ENCODE measurements at regions not wholly inside any gene's neighbourhood (a gene's known extent, or its start where the extent isn't known, plus 50 kb on each side); places are given as distances from the start of the nearest gene placed in this dataset.

- H3K27me3 ChIP-seq, result no peaks in the 10 kb centered on the region
- H3K4me1 ChIP-seq, result no peaks in the 10 kb centered on the region
- intact Hi-C loops (cut with DNase I), result no loop called here
- no peak for TF ChIP-seq CTCF (IDR thresholded peaks at IDR 0.05)
- H3K4me3 ChIP-seq, result no peak overlapping the region
- no peaks in the 10 kb centered on the region for H3K36me3 ChIP-seq
- DNase-seq (ENCODE audit: low spot score in 2 of 2), result no peak
- no peak overlapping the region for H3K27ac ChIP-seq
- no peaks in the 10 kb centered on the region for H3K9me3 ChIP-seq
Measured at GRCh38 chr3:56864090-56864489, 62.3 kb upstream of the ARHGEF3 start.

DNA sequence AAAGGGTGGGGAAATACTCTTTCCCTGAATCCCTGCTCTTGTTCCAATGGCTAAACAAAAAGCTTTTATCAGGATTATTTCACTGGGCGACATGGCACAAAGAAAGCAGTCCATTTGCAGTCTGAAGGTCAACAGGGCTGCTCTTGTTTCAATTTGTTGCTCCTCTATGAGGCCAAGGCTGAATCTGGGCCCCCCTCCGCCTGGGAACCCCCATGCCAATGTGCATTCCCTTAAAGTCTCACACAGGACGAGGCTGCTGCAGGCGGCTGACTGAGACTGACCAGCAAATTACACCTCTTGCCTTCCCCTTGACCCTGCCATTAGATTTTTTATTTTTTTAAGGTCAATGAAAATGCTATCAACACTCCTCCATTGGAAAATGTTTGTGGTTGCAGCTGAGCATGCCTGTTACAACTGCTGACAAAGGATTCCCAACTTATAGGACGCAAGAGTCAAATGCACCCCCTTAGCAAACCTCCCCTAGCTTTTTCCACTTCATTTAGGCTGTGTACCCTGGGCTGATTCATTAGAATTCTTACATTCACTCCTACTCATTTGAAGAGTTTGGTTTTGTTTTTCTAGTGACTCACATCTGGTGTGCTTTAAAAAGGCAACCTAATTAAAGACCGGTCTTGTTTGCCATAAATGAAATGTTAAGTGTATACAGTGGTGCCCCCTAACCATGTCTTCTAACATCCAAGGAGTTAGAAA is 60.8 kb upstream of the ARHGEF3 start:
- no peaks in the 10 kb centered on the region for H3K9me3 ChIP-seq
- no peak overlapping the region for H3K27ac ChIP-seq
- no peak for DNase-seq (ENCODE audit: low spot score in 2 of 2)
- no peaks in the 10 kb centered on the region for H3K36me3 ChIP-seq
- no peaks in the 10 kb centered on the region for H3K27me3 ChIP-seq
- H3K4me1 ChIP-seq, result no peaks in the 10 kb centered on the region
- no peak for TF ChIP-seq CTCF (IDR thresholded peaks at IDR 0.05)
- intact Hi-C loops (cut with DNase I), result no loop called here
- H3K4me3 ChIP-seq, result no peak overlapping the region

DNA sequence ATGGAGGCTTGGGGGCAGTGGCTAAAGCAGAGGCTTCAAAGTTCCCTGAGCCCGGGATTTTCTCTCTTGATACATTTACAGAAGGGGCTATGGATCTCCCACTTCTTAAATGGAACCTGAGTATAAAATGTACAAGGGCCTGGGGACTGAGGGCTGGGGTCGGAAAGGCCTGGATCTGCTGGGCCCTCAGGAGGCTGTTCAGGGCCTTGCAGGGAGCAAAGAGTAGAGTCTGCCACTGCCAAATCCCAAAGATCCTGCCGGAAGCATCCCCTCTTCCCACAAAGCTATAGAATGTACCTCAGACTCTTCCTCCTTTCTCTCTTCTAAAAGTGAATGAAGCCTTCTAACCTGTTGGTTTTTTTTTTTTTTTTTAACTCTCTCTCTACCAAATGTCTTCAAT is 59.8 kb upstream of the ARHGEF3 start:
- H3K4me3 ChIP-seq, result no peak overlapping the region
- no peak overlapping the region for H3K27ac ChIP-seq
- no peak for TF ChIP-seq CTCF (IDR thresholded peaks at IDR 0.05)
- H3K4me1 ChIP-seq, result no peaks in the 10 kb centered on the region
- H3K9me3 ChIP-seq, result no peaks in the 10 kb centered on the region
- intact Hi-C loops (cut with DNase I), result no loop called here
- no peaks in the 10 kb centered on the region for H3K27me3 ChIP-seq
- H3K36me3 ChIP-seq, result no peaks in the 10 kb centered on the region
- DNase-seq (ENCODE audit: low spot score in 2 of 2), result no peak

GRCh38 chr3:56860939-56861338 is 59.2 kb upstream of the ARHGEF3 start:
- no peak for DNase-seq (ENCODE audit: low spot score in 2 of 2)
- Histone ChIP-seq H3K9me3 (no peaks in the 10 kb centered on the region), H3K4me3 (no peak overlapping the region), H3K27ac (no peak overlapping the region), H3K4me1 (peaks cover 0 to 4% of the 10 kb centered on the region in 2 donors), H3K36me3 (no peaks in the 10 kb centered on the region), H3K27me3 (no peaks in the 10 kb centered on the region)
- intact Hi-C loops (cut with DNase I), result no loop called here
- no peak for TF ChIP-seq CTCF (IDR thresholded peaks at IDR 0.05)

DNA sequence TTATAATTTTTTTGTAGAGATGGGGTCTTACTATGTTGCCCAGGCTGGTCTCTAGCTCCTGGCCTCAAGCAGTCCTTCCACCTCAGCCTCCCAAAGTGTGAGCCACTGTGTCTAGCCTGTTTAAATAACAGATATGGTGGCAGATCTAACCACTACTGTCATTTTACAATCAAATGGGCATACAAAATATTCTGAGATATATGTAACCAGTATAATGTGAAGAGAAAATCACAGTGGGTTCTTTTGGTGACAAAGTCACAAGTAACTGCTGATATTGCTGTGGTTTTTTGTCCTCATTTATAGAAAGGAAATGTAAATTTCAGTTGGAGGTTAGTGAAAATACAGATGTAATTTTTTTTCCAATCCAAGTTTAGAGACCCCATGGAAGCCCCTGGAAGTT is 58.6 kb upstream of the ARHGEF3 start:
- H3K9me3 ChIP-seq, result no peaks in the 10 kb centered on the region
- no peak for DNase-seq (ENCODE audit: low spot score in 2 of 2)
- TF ChIP-seq CTCF (IDR thresholded peaks at IDR 0.05), result no peak
- no peaks in the 10 kb centered on the region for H3K36me3 ChIP-seq
- H3K27ac ChIP-seq, result no peak overlapping the region
- intact Hi-C loops (cut with DNase I), result no loop called here
- H3K27me3 ChIP-seq, result no peaks in the 10 kb centered on the region
- H3K4me1 ChIP-seq, result peaks cover 0 to 6% of the 10 kb centered on the region in 2 donors
- no peak overlapping the region for H3K4me3 ChIP-seq

DNA sequence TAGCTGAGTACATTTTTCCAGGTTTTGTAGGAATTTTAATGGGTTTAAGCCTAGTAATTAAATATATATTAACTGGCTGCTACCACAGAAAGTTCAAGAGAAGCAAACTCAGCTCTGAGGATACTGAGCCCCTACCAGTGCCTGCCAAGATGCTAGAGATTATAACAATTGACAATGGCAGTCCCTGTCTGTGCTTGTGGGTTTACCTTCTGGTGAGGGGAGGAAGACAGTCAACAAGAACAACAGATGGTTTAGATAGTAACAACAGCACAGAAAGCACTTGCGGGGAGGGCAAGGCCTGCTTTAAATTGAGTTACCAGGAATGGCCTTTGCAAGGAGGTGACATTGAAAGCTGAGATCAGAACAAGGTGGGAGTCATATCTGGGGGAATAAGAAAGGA is 56.6 kb upstream of the ARHGEF3 start:
- intact Hi-C loops (cut with DNase I), result no loop called here
- no peak for TF ChIP-seq CTCF (IDR thresholded peaks at IDR 0.05)
- DNase-seq (ENCODE audit: low spot score in 2 of 2), result no peak
- Histone ChIP-seq H3K9me3 (no peaks in the 10 kb centered on the region), H3K27ac (no peak overlapping the region), H3K27me3 (no peaks in the 10 kb centered on the region), H3K4me1 (peaks cover 0 to 6% of the 10 kb centered on the region in 2 donors), H3K4me3 (no peak overlapping the region), H3K36me3 (no peaks in the 10 kb centered on the region)
